ENCODE measurements at regions not wholly inside any gene's neighbourhood (a gene's known extent, or its start where the extent isn't known, plus 50 kb on each side); places are given as distances from the start of the nearest gene placed in this dataset.

DNA sequence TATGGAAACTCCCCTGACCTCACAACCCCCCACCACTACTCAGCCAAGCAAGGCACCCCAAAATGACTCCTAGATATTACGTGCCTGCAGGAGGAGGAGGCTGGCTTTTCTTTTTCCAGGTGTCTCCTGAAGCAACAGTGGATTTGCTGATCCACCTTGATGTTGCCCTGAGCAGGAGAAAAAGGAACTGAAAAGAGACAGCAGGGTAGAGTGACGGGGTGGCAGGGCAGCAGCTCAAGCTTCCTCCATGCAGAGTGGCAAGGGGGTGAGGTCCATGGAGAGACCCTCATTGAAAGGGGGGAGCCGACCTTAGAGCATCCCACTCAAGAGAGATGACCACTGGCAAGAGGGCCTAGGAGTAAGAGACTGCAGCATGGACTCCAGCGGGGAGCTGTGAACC is 112.0 kb upstream of the SIRPA start:
- TF ChIP-seq, protein P1, sequence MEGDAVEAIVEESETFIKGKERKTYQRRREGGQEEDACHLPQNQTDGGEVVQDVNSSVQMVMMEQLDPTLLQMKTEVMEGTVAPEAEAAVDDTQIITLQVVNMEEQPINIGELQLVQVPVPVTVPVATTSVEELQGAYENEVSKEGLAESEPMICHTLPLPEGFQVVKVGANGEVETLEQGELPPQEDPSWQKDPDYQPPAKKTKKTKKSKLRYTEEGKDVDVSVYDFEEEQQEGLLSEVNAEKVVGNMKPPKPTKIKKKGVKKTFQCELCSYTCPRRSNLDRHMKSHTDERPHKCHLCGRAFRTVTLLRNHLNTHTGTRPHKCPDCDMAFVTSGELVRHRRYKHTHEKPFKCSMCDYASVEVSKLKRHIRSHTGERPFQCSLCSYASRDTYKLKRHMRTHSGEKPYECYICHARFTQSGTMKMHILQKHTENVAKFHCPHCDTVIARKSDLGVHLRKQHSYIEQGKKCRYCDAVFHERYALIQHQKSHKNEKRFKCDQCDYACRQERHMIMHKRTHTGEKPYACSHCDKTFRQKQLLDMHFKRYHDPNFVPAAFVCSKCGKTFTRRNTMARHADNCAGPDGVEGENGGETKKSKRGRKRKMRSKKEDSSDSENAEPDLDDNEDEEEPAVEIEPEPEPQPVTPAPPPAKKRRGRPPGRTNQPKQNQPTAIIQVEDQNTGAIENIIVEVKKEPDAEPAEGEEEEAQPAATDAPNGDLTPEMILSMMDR (optimal IDR thresholded peaks at IDR 0.05 in 1 of 3, IDR thresholded peaks at IDR 0.05 in 1 of 3, conservative IDR thresholded peaks at IDR 0.05 in 1 of 3; ENCODE audit: extremely low read depth in 1 of 3, insufficient read depth in 2 of 3, low read length in 3 of 3), result no peak
- no peak for TF ChIP-seq EZH2 (IDR thresholded peaks at IDR 0.05; ENCODE audit: low read length)
